WTC11 (cell line): ENCODE measurements at regions not wholly inside any gene's neighbourhood (a gene's known extent, or its start where the extent isn't known, plus 50 kb on each side); places are given as distances from the start of the nearest gene placed in this dataset.

Source experiments
- ETV6 ChIP-seq: sonication (generic); formaldehyde crosslinking; IDR thresholded peaks from 2 replicates; pipeline ENCODE4 v1.8.1; 2022; ENCODE audit warnings: mild to moderate bottlenecking, missing genetic modification reagents
- FOXP4 ChIP-seq: sonication (generic); formaldehyde crosslinking; IDR thresholded peaks from 2 replicates; pipeline ENCODE4 v1.8.0; 2022; ENCODE audit warnings: mild to moderate bottlenecking, missing genetic modification reagents
- GABPB1 ChIP-seq: sonication (generic); formaldehyde crosslinking; IDR thresholded peaks from 2 replicates; pipeline ENCODE4 v1.8.1; 2023; ENCODE audit warnings: mild to moderate bottlenecking, missing genetic modification reagents
- GRHL2 ChIP-seq: fragments of 250-450 bp; sonication (Bioruptor Pico); IDR thresholded peaks from 2 replicates; pipeline ENCODE4 v1.8.0; 2022; ENCODE audit warnings: mild to moderate bottlenecking, moderate library complexity; ENCODE audit not compliant: insufficient replicate concordance, severe bottlenecking
- JUN ChIP-seq: sonication (generic); formaldehyde crosslinking; IDR thresholded peaks from 2 replicates; pipeline ENCODE4 v1.8.0; 2023; ENCODE audit warnings: mild to moderate bottlenecking, missing genetic modification reagents
- TCF7 ChIP-seq: sonication (generic); formaldehyde crosslinking; IDR thresholded peaks from 2 replicates; pipeline ENCODE4 v1.8.0; 2022; ENCODE audit warnings: mild to moderate bottlenecking, low read depth, missing genetic modification reagents, moderate library complexity
- USF2 ChIP-seq: sonication (generic); formaldehyde crosslinking; IDR thresholded peaks from 2 replicates; pipeline ENCODE4 v1.8.1; 2023; ENCODE audit warnings: mild to moderate bottlenecking, missing genetic modification reagents, moderate library complexity
- ZBTB21 ChIP-seq: sonication (generic); formaldehyde crosslinking; IDR thresholded peaks from 2 replicates; pipeline ENCODE4 v1.8.1; 2023; ENCODE audit warnings: mild to moderate bottlenecking, missing genetic modification reagents, borderline replicate concordance
- ZNF281 ChIP-seq: sonication (generic); formaldehyde crosslinking; IDR thresholded peaks from 2 replicates; pipeline ENCODE4 v1.8.0; 2023; ENCODE audit warnings: mild to moderate bottlenecking, missing genetic modification reagents
- ZNF416 ChIP-seq: fragments of 250-450 bp; sonication (Bioruptor Pico); IDR thresholded peaks from 2 replicates; pipeline ENCODE4 v1.9.0; 2021; ENCODE audit warnings: mild to moderate bottlenecking, inconsistent platforms
- ZNF512 ChIP-seq: sonication (generic); formaldehyde crosslinking; IDR thresholded peaks from 2 replicates; pipeline ENCODE4 v1.8.1; 2022; ENCODE audit warnings: missing genetic modification reagents, borderline replicate concordance
- TF ChIP-seq, protein P1 (sequence below): sonication (generic); formaldehyde crosslinking; conservative IDR thresholded peaks from 2 replicates; pipeline ENCODE4 v1.8.1; 2022; ENCODE audit warnings: mild to moderate bottlenecking, missing genetic modification reagents
- TF ChIP-seq, protein P2 (sequence below): fragments of 200-600 bp; IDR thresholded peaks from 2 replicates; pipeline ENCODE4 v1.8.0; 2022; ENCODE audit warnings: antibody characterized with exemption
- TF ChIP-seq, protein P3 (sequence below): sonication (generic); formaldehyde crosslinking; IDR thresholded peaks from 2 replicates; pipeline ENCODE4 v1.8.0; 2022; ENCODE audit warnings: mild to moderate bottlenecking, missing genetic modification reagents

DNA sequence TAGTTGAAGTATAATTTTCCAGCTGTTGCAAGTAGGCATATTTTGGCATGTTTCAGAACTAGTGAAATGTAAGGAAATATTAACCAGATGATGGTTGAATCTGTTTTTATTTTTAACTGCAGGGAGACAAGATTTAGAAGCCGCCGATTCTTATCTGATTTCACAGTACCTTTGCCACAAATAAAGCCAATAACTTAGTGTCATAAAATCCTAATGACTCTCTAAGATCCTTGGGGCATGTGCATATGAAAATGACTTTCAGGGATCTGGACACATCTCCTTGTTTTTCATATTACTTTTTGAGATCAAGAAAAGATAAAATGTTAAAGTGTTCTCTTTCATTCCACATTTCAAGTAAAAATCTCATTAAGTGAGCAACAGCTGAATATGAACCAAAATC is 125.8 kb upstream of the CNTLN start:
- TF ChIP-seq, protein P1, sequence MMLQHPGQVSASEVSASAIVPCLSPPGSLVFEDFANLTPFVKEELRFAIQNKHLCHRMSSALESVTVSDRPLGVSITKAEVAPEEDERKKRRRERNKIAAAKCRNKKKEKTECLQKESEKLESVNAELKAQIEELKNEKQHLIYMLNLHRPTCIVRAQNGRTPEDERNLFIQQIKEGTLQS = no peak
- TF ChIP-seq USF2 (no peak), ETV6 (CRISPR knock-in tag) (no peak), ZNF281 (no peak), ZBTB21 (CRISPR knock-in tag) (no peak), TCF7 (CRISPR knock-in tag) (no peak), ZNF416 (CRISPR knock-in tag) (no peak), FOXP4 (CRISPR knock-in tag) (no peak), GRHL2 (CRISPR knock-in tag) (no peak), JUN (CRISPR knock-in tag) (no peak), GABPB1 (CRISPR knock-in tag) (no peak), ZNF512 (CRISPR knock-in tag) (no peak)
- TF ChIP-seq, protein P2, sequence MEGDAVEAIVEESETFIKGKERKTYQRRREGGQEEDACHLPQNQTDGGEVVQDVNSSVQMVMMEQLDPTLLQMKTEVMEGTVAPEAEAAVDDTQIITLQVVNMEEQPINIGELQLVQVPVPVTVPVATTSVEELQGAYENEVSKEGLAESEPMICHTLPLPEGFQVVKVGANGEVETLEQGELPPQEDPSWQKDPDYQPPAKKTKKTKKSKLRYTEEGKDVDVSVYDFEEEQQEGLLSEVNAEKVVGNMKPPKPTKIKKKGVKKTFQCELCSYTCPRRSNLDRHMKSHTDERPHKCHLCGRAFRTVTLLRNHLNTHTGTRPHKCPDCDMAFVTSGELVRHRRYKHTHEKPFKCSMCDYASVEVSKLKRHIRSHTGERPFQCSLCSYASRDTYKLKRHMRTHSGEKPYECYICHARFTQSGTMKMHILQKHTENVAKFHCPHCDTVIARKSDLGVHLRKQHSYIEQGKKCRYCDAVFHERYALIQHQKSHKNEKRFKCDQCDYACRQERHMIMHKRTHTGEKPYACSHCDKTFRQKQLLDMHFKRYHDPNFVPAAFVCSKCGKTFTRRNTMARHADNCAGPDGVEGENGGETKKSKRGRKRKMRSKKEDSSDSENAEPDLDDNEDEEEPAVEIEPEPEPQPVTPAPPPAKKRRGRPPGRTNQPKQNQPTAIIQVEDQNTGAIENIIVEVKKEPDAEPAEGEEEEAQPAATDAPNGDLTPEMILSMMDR = no peak
- TF ChIP-seq, protein P3, sequence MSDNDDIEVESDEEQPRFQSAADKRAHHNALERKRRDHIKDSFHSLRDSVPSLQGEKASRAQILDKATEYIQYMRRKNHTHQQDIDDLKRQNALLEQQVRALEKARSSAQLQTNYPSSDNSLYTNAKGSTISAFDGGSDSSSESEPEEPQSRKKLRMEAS (CRISPR knock-in tag) = no peak
